NCI-H82 (cell line): ENCODE measurements at regions not wholly inside any gene's neighbourhood (a gene's known extent, or its start where the extent isn't known, plus 50 kb on each side); places are given as distances from the start of the nearest gene placed in this dataset.

ENCODE experiments used
- DNase-seq: peaks from one replicate; lab custom pipeline; 2025; lab: John Stamatoyannopoulos, UW

DNA sequence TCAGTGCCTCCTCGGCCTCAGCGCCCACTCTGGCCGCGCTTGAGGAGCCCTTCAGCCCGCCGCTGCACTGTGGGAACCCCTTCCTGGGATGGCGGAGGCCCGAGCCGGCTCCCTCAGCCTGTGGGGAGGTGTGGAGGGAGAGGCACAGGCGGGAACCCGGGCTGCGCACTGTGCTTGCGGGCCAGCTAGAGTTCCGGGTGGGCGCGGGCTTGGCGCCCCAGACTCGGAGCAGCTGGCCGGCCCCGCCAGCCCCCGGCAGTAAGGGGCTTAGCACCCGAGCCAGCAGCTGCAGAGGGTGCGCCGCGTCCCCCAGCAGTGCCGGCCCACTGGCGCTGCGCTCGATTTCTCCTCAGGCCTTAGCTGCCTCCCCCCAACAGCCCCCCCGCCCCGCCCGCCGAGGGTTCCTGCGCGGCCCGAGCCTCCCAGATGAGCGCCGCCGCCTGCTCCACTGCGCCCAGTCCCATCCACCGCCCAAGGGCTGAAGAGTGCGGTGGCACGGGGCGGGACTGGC lies 1137.0 kb downstream of the PCDH18 start:
- DNase-seq: no peak

DNA sequence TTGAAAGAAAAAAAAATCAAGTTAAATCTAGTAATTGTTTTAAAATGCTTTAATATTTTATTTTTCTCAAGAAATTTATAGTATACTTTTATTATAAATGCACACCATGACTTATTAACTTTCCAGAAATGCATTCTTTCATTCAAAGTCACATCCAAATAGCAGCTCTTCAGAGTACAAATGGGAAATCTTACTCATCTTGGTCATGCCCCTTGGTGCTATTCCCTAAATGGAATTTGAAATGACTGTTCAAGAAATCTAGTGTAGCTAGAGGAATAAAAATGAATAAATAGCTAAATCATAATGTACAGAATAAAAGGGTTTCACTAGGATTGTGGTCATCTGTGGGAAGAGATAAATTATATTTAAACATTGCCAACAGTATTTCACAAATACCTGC lies 1139.7 kb downstream of the PCDH18 start:
- DNase-seq: no peak

DNA sequence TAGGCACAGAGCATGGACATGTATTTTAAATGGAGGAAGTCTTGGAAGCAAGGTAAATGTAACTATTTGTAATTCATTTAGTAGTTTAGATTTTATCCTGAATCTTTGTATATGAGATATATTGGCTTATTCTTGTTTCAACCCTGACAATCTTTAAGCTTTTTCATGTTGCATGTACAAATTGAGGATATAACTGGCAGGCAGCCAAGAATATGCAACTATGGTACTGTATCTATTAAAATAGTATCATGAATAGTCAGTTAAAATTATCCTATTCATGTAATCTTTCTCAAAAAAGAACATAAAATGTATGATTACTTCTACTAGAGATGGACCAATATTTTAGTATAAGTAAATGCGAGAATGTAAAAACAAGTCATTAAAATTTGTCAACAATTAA lies 1141.5 kb downstream of the PCDH18 start:
- DNase-seq: no peak

DNA sequence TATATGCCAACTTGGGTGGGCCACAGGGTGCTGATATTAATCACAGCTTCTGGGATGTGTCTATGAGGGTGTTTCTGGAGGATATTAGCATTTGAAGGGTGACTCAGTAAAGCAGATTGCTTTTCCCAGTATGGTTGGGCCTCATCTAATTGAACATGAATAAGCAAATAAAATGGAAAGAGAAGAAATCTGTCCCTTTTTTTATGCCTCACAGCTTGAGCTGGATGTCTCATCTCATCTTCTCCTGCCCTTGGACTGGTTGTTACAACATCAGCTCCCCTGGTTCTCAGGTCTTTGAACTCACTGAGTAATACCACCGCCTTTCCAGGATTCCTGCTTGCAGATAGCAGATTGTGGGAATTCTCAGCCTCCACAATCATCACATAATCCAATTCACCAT lies 1149.2 kb downstream of the PCDH18 start:
- DNase-seq: no peak

DNA sequence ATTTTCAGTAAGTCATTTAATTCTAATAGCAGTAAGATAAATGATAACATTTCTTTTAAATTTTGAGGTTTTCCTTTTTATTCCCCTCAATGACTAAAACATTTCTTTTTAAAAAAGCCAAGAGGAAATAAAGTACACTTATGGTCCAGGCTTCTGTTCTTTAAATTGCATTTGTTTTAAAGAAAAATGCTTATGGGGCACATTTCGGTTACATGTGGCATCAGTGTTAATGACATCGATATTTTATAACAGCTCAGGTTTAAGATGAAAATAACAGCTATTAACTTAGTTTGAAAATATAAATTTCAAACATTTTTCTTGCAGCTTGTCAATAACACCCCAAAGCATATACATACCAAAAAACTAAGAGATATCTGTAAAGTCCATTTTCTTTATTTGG lies 1161.1 kb downstream of the PCDH18 start:
- no peak for DNase-seq

DNA sequence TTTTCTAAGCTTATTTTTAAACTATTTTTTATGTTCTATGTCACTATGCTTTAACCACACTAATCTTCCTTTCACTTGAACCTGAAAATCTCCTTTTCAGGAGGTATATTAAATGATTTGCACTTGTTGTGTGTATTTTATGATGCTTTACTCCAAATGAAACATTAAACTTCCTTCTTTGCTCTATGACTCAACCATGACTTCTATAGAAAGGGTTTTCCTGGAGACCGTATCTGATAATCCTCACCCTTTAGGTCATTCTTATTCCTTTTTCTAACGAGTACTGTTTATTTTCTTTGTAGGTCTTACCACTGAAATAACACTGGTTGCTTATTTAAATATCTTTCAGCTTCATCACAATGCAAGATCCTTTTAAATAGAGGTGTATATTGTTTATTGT lies 1163.2 kb downstream of the PCDH18 start:
- DNase-seq: no peak

DNA sequence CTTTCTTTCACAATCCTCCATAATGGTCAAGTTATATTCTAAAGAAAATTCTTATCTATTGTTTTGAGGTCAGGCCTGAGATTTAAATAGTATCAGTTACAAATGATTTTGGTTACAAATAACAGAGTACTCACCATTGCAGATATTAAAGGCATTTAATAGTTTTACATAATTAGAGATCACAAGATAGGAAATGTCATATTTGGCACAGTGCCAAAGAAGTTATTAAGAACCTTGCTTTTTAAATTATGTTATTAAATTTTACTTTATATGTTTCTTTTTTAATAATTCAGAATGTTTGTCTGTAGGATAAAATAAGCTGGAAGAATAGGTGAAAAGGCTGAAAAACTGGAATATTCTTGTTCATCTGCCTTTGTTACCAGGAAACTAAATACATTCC lies 1174.7 kb downstream of the PCDH18 start:
- DNase-seq: no peak

DNA sequence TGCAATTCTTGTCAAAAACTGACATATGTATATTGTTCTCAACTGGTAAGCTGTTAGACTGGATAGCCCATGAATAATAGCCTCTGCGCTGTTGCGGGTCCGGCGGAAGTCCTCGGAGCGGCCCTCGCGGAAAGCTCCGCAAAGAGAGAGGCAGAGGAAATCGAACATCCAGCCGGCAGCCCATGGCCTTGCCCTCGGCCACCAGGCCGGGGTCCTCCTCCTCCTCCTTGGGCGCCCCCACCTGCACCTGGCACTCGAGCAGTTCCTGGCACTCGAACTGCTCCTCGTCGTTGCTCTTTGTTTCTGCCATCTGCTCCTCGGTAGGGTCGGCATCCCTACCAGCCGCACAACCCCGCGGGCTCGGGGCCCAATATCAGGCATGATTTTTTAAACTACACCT lies 1176.3 kb downstream of the PCDH18 start:
- no peak for DNase-seq

DNA sequence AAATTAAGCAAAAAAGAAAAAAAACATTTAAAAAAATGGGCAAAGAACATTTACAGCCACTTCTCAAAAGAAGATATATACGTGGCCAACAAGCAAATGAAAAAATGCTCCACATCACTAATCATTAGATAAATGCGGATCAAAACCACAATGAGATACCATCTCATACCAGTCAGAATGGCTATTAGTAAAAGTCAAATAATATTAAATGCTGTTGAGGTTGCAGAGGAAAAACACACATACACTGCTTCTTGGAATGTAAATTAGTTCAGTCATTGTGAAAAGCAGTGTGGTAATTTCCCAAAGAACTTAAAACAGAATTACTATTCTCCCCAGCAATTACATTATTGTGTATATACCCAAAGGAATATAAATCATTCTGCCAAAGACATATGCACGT lies 1189.0 kb downstream of the PCDH18 start:
- DNase-seq: no peak

DNA sequence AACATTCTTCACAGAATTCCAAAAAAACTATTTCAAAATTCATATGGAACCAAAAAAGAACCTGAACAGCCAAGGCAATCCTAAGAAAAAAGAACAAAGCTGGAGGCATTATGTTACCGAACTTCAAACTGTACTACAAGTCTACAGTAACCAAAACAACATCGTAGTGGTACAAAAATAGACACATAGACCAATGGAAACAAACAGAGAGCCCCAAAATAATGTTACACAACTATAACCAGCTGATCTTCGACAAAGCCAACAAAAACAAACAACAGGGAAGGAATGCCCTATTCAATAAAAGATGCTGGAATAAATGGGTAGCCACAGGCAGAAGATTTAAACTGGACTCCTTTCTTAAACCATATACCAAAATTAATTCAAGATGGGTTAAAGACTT lies 1189.6 kb downstream of the PCDH18 start:
- no peak for DNase-seq

DNA sequence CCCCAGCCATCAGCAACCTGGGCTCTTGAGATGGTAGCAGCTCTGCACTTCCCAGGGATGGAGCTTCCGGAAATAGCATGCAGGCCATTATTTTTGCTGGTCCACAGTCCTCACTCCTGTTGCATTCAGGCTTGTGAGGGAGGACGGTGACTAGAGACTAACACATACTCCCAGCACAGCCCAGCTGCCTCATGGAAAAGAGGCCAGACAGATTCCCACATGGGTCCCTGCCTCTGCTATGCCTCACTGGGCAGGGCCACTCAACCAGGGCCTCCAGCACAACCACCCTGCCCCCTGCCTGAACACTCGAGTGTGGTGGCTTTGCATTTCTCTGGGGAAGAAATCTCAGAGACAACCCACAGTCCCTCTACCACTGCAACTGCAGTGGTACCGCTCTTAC lies 1195.1 kb downstream of the PCDH18 start:
- DNase-seq: no peak

DNA sequence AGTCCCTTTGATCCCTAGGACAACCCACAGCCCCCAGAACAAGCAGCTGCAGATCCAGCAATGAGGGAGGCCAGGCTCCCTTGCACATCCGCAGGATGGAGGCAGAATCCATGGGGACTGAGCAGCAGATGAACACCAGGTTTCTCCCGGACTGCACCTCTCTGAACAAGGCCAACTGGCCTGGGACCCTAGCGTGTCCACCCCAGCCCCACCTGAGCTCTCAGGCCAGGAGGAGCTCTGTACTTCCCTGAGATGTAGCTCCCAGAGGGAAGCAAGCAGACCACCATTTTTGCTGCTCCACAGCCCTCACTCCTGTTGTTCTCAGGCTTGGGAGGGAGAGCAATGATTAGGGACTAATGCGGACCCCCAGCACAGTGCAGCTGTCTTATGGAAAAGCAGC lies 1195.8 kb downstream of the PCDH18 start:
- DNase-seq: no peak

DNA sequence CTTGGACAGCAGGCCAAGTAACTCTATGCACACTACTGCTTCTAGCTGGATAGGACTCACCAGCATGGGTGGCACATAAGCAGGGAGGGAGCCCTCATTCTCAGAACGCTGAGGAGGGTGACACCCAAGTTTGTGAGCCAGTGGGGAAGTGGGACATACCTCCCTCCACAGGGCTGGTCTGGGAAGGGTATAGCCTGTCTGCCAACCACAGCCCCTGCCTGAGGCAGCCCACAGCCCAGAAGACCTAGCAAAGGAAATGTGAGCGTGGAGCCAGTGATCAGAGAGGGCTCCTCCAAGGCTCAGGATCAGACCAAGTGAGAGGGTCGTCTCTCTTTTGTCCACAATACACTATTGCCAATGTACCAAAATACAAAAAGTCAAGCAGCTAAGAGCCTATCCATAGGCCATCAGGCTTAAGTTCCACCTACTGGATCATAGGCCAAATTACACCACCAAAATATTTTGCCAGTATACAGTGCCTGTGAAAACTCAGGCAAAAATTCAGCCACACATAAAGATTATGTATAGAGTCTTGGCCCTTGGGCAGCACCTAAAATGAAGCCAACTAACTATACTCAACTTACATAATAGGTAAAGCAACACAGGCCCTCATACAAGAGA lies 1203.1 kb downstream of the PCDH18 start:
- peak; percentile 3 for DNase-seq

DNA sequence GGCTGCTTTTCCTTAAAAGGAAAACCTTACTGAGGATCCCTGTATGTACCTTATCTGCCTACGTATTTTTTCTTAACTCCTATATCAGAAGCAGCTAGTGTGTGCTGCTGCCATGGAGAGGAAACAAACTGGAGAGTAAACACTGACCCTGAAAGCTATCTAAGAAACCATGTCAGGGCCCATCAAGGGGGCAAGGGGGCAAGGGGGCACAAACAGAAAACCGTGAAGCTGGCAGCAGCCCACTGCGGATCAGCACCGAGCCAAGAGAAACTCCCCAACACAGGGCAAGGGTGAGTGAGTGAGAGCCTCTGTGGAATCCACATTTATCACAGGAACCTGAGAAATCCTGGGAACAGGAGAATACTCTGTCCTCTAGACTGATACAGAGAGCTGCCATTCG lies 1204.2 kb downstream of the PCDH18 start:
- no peak for DNase-seq

DNA sequence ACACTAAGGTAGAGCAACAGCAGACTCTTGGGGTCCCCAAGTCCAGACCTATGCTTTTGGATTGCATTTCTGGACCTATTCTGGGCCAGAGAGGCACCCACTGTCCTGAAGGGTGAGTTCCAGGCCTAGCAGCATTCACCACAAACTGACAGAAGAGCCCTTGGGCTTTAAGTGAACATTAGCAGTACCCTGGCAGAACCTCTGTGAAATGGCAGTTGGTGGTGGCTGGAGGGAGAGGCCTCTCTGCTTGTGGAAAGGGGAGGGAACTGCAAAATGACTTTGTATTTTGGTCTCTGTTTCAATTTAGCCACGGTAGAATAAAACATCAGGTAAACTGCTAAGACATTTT lies 1211.9 kb downstream of the PCDH18 start:
- no peak for DNase-seq

DNA sequence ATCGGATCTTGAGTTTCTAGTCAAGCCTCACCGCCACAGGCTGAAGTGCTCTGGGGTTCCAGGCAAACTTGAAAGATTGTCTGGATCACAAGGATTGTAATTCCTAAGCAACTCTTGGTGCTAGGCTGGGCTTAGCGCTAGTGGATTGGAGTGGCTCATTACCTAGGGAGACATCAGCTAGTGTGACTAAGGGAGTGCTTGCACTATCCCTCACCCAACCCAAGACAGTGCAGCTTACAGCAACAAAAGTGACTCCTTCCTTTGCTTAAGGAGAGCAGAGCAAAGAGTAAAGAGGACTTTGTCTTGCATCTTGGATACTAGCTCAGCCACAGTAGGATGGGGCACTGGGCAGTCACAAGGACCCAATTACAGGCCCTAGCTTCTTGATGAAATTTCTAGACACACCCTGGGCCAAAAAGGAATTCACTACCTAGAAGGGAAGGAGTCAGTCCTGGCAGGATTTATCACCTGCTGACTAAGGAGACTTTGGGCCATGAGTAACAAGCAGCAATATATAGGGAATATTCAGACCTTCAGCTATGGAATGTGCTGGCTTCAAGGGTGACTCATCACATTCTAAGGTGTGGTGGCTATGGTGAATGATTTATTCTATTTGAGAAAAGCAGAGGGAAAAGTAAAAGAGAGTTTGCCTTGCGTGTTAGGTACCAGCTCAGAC lies 1212.4 kb downstream of the PCDH18 start:
- no peak for DNase-seq

DNA sequence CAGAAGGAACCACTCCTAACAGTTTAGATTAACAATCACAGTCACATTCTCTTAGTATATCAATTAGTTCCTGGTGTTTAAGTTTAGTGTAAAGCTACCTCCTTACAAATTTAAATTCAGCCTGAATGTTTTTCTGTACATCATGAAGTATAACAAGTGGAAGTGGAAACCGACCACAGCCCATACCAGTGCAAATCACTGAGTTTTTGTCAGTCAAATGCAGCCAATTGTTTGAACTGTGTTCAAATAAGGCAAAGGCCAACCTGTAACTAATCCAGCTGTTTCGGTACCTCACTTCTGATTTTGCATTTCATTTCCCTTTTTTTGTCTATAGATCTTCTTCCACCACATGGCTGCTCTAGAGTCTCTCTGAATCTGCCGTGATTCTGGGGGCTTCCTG lies 1215.3 kb downstream of the PCDH18 start:
- DNase-seq: no peak

DNA sequence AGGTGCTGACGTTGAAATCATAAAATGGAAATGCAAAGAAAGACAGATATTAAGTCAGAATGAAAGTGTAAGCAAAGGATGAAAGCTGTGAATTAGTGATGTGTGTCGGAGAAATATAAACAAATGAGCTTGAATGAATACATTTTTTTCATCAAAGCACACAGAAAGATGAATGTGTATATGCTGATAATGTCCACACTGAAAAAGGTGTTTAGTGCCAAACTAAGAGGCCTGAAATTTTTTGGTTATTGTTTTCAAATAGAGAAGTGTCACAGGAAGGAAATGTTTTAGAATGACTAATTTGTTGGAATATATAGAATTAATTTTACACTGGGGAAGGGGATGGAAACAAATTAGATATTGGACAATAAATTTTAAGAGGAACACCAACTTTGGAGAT lies 1217.6 kb downstream of the PCDH18 start:
- no peak for DNase-seq

DNA sequence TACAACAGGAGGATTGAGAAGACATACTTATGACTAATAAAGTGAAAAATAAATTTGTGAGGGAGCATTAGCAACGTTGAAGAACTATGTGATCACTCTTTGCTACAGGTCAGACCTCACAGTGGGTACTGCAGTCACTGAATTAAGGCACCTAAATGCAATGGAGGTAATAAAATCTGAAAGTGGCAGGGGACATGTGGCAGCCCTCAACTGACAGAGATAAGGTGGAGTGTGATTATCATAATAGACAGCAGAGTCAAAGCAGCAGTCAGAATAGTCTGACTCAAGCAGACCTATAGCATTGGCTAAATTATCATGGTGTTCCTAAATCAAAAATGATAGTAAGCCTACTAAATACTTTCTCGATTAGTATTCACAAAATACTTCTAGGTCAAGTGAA lies 1220.5 kb downstream of the PCDH18 start:
- DNase-seq: no peak

DNA sequence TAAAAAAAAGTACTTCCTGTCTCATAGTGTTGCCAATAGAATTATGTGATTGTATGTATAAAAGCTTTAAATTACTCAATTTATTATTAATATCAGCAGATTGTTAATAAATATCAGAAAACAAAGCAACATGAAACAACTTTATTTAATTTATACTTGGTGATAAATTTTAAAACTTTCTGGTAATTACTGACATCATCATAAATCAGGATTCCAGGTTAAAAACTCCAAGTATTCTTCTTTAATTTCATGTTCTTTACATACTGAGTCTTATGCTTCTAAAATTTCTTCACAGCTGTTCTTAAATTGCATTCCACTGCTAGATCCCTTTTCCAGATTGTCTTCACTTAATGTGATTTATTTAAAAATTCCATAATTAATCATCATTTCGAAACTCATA lies 1224.5 kb downstream of the PCDH18 start:
- no peak for DNase-seq

DNA sequence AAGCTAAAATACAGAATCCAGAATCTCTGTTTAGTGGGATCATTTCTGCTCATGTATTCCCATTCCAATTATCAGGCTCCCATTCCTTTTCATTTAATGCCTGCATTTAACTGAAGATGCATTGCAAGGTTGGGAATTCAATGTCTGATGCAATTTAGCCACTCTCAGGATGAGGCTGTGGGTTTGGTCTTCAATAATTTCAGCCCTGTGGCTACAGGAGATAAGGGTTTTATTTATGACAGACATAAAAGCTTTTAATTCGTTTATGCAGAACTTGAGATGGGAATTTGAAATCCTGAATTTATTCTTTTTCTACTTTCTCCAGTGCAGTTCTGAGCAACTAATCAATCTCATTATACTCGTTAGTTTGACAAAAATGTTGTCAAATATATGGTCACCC lies 1225.9 kb downstream of the PCDH18 start:
- no peak for DNase-seq

DNA sequence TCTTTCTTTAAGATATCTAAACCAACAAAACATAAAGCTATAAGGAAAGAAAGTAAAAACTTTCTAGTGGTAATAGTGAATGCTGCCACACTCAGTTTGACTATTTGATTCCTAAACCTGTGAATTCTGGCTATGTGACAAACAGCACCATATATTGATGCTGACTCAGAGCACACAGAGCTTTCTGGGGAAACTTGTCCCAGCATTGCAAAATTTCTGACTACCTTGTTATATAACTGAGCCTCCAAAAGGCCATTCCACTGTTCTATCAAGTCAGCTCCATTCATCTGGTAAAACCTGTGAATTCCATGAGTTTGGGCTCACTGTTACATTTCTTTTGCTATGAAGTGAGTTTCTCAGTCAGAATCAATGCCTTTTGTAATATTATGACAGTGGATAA lies 1229.7 kb downstream of the PCDH18 start:
- DNase-seq: no peak

DNA sequence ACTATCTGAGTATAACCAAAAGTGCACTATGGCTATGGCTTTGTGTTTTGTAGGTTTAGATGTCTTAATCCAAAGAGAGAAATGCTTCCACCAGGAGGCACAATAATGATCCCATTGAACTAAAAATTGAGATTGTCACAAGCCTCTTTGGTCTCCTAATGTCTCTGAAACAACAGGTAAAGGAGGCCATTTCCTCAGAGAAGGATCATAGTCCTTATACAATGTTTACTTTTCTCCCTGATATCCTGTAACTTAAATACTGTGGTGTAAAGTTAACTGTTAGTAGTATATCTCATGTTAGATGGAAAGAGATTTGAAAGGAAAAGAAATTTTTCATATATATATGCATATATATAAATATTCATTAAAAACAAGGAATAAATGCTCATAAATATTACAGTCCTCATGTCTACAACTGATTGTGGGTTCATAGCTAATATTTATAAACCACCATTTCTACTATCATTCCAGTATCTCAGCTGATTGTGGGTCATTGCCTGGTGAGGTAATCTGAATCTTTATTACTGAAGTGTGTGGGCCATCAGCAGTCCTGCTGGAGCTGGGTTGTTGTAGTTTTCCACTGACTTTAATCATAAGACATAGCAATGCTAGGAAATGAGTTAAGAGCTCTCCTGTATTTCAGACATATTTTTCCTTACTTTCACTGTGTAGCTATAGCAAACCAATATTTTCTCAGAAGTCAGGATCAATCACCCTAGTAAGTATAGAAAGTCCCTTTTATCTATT lies 1230.4 kb downstream of the PCDH18 start:
- no peak for DNase-seq
